SU-DHL-6 (cell line): ENCODE measurements at regions not wholly inside any gene's neighbourhood (a gene's known extent, or its start where the extent isn't known, plus 50 kb on each side); places are given as distances from the start of the nearest gene placed in this dataset.

ENCODE experiments used
- H2AFZ ChIP-seq: fragments of 200-600 bp; sonication (generic); 2 replicates; pipeline ENCODE4 v1.6.1; 2014; ENCODE audit warnings: low read depth, mild to moderate bottlenecking, moderate library complexity, mixed read lengths, antibody characterized with exemption, low read length; ENCODE audit not compliant: severe bottlenecking
- H3F3A ChIP-seq: fragments of 200-600 bp; shearing (Covaris generic); 2 replicates; pipeline ENCODE4 v1.6.0; 2016; ENCODE audit warnings: antibody characterized with exemption, mild to moderate bottlenecking; ENCODE audit not compliant: insufficient read depth
- H3K27ac ChIP-seq: fragments of 200-600 bp; sonication (generic); 2 replicates; pipeline ENCODE4 v1.5.1; 2016; ENCODE audit warnings: low read depth, mild to moderate bottlenecking, low read length, moderate library complexity, mixed read lengths
- H3K27me3 ChIP-seq: fragments of 200-600 bp; sonication (generic), shearing (Covaris generic); 2 replicates; pipeline ENCODE4 v1.6.0; 2014; ENCODE audit warnings: mild to moderate bottlenecking, low read length
- H3K36me3 ChIP-seq: fragments of 200-600 bp; sonication (generic); 2 replicates; pipeline ENCODE4 v1.6.1; 2014; ENCODE audit warnings: mild to moderate bottlenecking, low read length, mixed read lengths
- H3K4me2 ChIP-seq: fragments of 300-600, 200-600 bp; shearing (Covaris generic), sonication (generic); 2 replicates; pipeline ENCODE4 v1.6.0; 2014; ENCODE audit warnings: low read length, low read depth, mild to moderate bottlenecking; ENCODE audit not compliant: poor library complexity, severe bottlenecking
- H3K4me3 ChIP-seq: fragments of 200-600 bp; sonication (generic); 2 replicates; pipeline ENCODE4 v1.5.1; 2014; ENCODE audit warnings: antibody characterized with exemption, low read length, mild to moderate bottlenecking, mixed read lengths; ENCODE audit not compliant: insufficient read depth, poor library complexity, severe bottlenecking
- H3K79me2 ChIP-seq: fragments of 200-600 bp; sonication (generic); 2 replicates; pipeline ENCODE4 v1.6.1; 2014; ENCODE audit warnings: mild to moderate bottlenecking, low read length, moderate library complexity; ENCODE audit not compliant: insufficient read depth
- H3K9ac ChIP-seq: fragments of 200-600 bp; sonication (generic); 2 replicates; pipeline ENCODE4 v1.7.0; 2014; ENCODE audit warnings: mild to moderate bottlenecking, low read length
- H3K9me2 ChIP-seq: fragments of 200-600 bp; sonication (generic); replicated peaks from 2 replicates; pipeline ENCODE4 v1.6.1; 2014; ENCODE audit warnings: low read length; ENCODE audit not compliant: insufficient read depth
- H3K9me3 ChIP-seq: fragments of 200-600 bp; sonication (generic); 2 replicates; pipeline ENCODE4 v1.6.1; 2014; ENCODE audit warnings: low read length, mixed read lengths; ENCODE audit not compliant: insufficient read depth
- H4K20me1 ChIP-seq: fragments of 200-600 bp; sonication (generic); 2 replicates; pipeline ENCODE4 v1.6.1; 2014; ENCODE audit warnings: low read depth, mild to moderate bottlenecking, antibody characterized with exemption, low read length, moderate library complexity, mixed read lengths
- CTCF ChIP-seq: fragments of 200-600 bp; sonication (generic); IDR thresholded peaks from one replicate; pipeline ENCODE4 v1.5.1; 2017; ENCODE audit warnings: antibody characterized with exemption, mild to moderate bottlenecking, low read length, moderate library complexity; ENCODE audit not compliant: insufficient read depth, poor library complexity, severe bottlenecking
- EZH2phosphoT487 ChIP-seq: fragments of 200-600 bp; sonication (generic), shearing (Covaris generic); conservative IDR thresholded peaks from 2 replicates; pipeline ENCODE4 v1.6.1; 2018; ENCODE audit warnings: mild to moderate bottlenecking, antibody characterized with exemption, low read length, moderate library complexity, mixed read lengths

DNA sequence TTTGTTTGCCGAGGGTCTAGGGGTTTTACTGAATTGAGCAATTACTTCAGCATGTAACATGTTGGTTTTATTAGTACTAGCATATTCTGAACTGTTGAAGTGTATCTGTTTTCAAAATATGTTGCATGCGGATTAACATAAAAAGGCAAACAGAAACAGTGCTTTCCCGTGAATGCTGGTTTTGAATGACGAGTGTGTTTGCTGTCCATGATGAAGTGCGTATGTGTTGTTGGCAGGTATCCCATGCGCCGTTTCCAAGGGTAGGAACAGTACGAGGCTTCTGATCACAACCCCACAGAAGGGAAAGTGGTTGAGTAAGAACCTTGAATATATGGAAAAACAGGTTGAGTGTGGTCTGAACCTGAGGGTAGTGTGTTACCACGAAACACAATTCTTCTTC, 232.9 kb downstream of the SAMD5 start:
- H3K9me3 ChIP-seq = no peaks in the 10 kb centered on the region
- H3K79me2 ChIP-seq = no peaks in the 10 kb centered on the region
- no peak for TF ChIP-seq EZH2phosphoT487
- no peak for TF ChIP-seq CTCF
- no peak overlapping the region for H3K4me2 ChIP-seq
- no peak overlapping the region for H3K27ac ChIP-seq
- no peaks in the 10 kb centered on the region for H3K36me3 ChIP-seq
- no peaks in the 10 kb centered on the region for H3K9me2 ChIP-seq
- no peak overlapping the region for H3K9ac ChIP-seq
- no peak overlapping the region for H3K4me3 ChIP-seq
- no peak overlapping the region for H2AFZ ChIP-seq
- H3F3A ChIP-seq = no peaks in the 10 kb centered on the region
- no peaks in the 10 kb centered on the region for H4K20me1 ChIP-seq
- H3K27me3 ChIP-seq = no peaks in the 10 kb centered on the region

GRCh38 chr6:147742440-147742839, 233.9 kb downstream of the SAMD5 start:
- Histone ChIP-seq H3K36me3 (no peaks in the 10 kb centered on the region), H3K4me2 (no peak overlapping the region)

GRCh38 chr6:147744012-147744411, 235.5 kb downstream of the SAMD5 start:
- TF ChIP-seq EZH2phosphoT487 = no peak
- Histone ChIP-seq H3K27me3 (no peaks in the 10 kb centered on the region), H3K27ac (no peak overlapping the region), H2AFZ (no peak overlapping the region), H3K4me3 (no peak overlapping the region), H3K36me3 (no peaks in the 10 kb centered on the region), H3K9ac (no peak overlapping the region), H3K9me2 (no peaks in the 10 kb centered on the region), H3K4me2 (no peak overlapping the region), H3K79me2 (no peaks in the 10 kb centered on the region), H3K9me3 (no peaks in the 10 kb centered on the region), H3F3A (no peaks in the 10 kb centered on the region), H4K20me1 (no peaks in the 10 kb centered on the region)

More at GRCh38 chr6:147742440-147742839, 233.9 kb downstream of the SAMD5 start:
- Histone ChIP-seq H3K27me3 (no peaks in the 10 kb centered on the region), H3K9me2 (no peaks in the 10 kb centered on the region), H2AFZ (no peak overlapping the region), H3K79me2 (no peaks in the 10 kb centered on the region), H3F3A (no peaks in the 10 kb centered on the region), H4K20me1 (no peaks in the 10 kb centered on the region), H3K27ac (no peak overlapping the region), H3K9ac (no peak overlapping the region), H3K9me3 (no peaks in the 10 kb centered on the region), H3K4me3 (no peak overlapping the region)
- TF ChIP-seq CTCF (no peak), EZH2phosphoT487 (no peak)

- TF ChIP-seq CTCF (no peak), EZH2phosphoT487 (no peak)
- Histone ChIP-seq H2AFZ (no peak overlapping the region), H3F3A (no peaks in the 10 kb centered on the region), H3K4me3 (no peak overlapping the region), H3K9ac (no peak overlapping the region), H3K36me3 (no peaks in the 10 kb centered on the region), H3K79me2 (no peaks in the 10 kb centered on the region), H3K27ac (no peak overlapping the region), H3K4me2 (no peak overlapping the region), H3K27me3 (no peaks in the 10 kb centered on the region), H3K9me2 (no peaks in the 10 kb centered on the region), H4K20me1 (no peaks in the 10 kb centered on the region), H3K9me3 (no peaks in the 10 kb centered on the region)
These were observed 240.8 kb downstream of the SAMD5 start for GRCh38 chr6:147749331-147749730.
